ENCODE measurements at regions not wholly inside any gene's neighbourhood (a gene's known extent, or its start where the extent isn't known, plus 50 kb on each side); places are given as distances from the start of the nearest gene placed in this dataset.
A peak's percentile ranks its signal among the peaks of the same experiment; 100 is the strongest.
"Not testable (repeated sequence)": the region's sequence is repeated elsewhere in the genome, so short reads cannot be mapped to it uniquely, and the experiment has no call there.

DNA sequence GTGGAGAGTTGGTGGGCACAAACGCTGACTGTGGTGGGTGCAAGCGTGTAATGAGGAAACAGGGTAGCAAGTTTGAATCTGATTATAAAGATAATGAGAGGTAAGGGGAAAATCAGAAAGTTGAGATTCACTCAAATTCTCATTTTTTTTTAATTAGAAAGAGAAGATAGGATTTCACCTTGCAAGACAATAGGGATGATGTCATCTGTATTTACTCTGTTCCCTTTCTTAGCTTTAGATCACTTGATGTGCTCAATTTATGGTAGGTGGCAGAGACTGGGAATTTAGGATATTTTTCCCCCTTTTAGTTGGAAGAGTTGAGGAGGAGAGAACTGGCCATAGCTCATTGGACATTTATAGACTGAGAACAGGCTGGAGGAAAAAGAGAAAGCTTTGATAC lies 363.6 kb downstream of the AEBP2 start:
- Histone ChIP-seq H3K9me3 (ENCODE audit: control insufficient read depth, low read length) (no peaks in the 10 kb centered on the region), H3K4me3 (ENCODE audit: low read length) (no peak overlapping the region), H3K36me3 (ENCODE audit: control insufficient read depth, insufficient read depth, low read length, severe bottlenecking) (no peaks in the 10 kb centered on the region), H3K4me1 (ENCODE audit: control insufficient read depth, insufficient read depth, low read length) (peaks cover 10% of the 10 kb centered on the region), H3K9ac (ENCODE audit: low read length) (no peak overlapping the region), H3K27me3 (replicated peaks; ENCODE audit: control insufficient read depth, insufficient read depth, low read length) (no peaks in the 10 kb centered on the region)
- no peak for DNase-seq (ENCODE audit: low read depth)

DNA sequence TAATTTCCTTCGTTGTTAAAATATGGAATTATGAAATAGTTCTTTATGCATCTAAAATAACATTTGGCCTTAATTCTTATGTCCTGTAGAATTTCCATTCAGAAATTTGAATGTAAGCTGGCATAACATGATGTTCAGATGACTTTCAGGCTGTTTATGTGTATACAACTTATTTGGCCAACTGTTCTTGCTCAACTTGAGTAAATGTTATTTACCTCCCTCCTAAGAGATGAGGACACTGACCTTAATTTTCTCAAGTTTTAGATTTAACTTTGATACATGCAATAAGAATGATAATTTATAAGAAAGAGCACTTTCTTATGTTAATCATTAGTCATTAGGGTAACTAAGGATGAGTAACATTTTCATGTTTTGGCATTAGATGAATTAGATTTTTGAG lies 365.4 kb downstream of the AEBP2 start:
- peaks cover 10% of the 10 kb centered on the region for H3K4me1 ChIP-seq (ENCODE audit: control insufficient read depth, insufficient read depth, low read length)
- H3K36me3 ChIP-seq (ENCODE audit: control insufficient read depth, insufficient read depth, low read length, severe bottlenecking), result no peaks in the 10 kb centered on the region
- H3K27me3 ChIP-seq (replicated peaks; ENCODE audit: control insufficient read depth, insufficient read depth, low read length), result no peaks in the 10 kb centered on the region
- peak; percentile 35 for DNase-seq (ENCODE audit: low read depth)
- H3K9ac ChIP-seq (ENCODE audit: low read length), result no peak overlapping the region
- no peaks in the 10 kb centered on the region for H3K9me3 ChIP-seq (ENCODE audit: control insufficient read depth, low read length)
- no peak overlapping the region for H3K4me3 ChIP-seq (ENCODE audit: low read length)

DNA sequence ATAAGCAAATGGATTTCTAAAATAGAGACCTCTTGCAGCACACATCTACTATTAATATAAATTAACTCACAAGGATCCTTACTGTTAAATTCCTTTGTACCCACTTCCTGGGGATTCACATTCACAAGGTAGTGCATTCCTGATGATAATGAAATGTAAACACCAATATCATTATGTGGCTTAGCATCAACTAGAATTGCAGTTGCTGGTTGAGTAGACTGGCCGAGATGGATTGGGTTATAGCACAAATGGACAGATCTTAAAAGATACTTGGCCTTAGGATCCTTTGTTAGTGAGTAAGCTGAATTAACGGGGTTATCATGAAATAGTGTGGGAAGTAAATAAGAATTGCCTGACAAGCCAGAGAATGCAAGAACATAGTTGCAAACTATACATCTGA lies 369.1 kb downstream of the AEBP2 start:
- no peaks in the 10 kb centered on the region for H3K27me3 ChIP-seq (replicated peaks; ENCODE audit: control insufficient read depth, insufficient read depth, low read length)
- no peak overlapping the region for H3K4me3 ChIP-seq (ENCODE audit: low read length)
- no peaks in the 10 kb centered on the region for H3K36me3 ChIP-seq (ENCODE audit: control insufficient read depth, insufficient read depth, low read length, severe bottlenecking)
- H3K4me1 ChIP-seq (ENCODE audit: control insufficient read depth, insufficient read depth, low read length), result no peaks in the 10 kb centered on the region
- no peak for DNase-seq (ENCODE audit: low read depth)
- no peak overlapping the region for H3K9ac ChIP-seq (ENCODE audit: low read length)
- H3K9me3 ChIP-seq (ENCODE audit: control insufficient read depth, low read length), result no peaks in the 10 kb centered on the region

DNA sequence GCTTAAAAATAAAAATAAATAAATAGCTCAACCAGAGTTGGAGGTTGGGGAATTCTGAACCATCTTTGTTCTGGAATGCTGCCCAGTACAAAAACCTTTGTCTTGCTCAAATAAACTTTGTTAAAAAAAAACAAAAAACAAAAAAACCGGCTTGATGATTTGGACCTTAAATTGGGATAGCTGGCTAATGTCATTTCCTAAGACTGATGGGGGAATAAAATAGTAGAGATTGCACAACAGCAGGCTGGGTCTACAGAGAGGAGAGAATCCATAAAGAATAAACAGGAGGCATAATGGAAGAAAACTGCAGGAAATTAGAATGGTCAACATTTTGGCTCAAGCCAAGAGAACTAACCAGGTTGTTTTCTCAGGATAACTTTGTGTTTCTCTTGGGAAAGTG lies 370.9 kb downstream of the AEBP2 start:
- H3K4me1 ChIP-seq (ENCODE audit: control insufficient read depth, insufficient read depth, low read length), result no peaks in the 10 kb centered on the region
- no peak overlapping the region for H3K9ac ChIP-seq (ENCODE audit: low read length)
- H3K4me3 ChIP-seq (ENCODE audit: low read length), result no peak overlapping the region
- no peaks in the 10 kb centered on the region for H3K36me3 ChIP-seq (ENCODE audit: control insufficient read depth, insufficient read depth, low read length, severe bottlenecking)
- DNase-seq (ENCODE audit: low read depth), result peak; percentile 4
- no peaks in the 10 kb centered on the region for H3K27me3 ChIP-seq (replicated peaks; ENCODE audit: control insufficient read depth, insufficient read depth, low read length)
- H3K9me3 ChIP-seq (ENCODE audit: control insufficient read depth, low read length), result no peaks in the 10 kb centered on the region

DNA sequence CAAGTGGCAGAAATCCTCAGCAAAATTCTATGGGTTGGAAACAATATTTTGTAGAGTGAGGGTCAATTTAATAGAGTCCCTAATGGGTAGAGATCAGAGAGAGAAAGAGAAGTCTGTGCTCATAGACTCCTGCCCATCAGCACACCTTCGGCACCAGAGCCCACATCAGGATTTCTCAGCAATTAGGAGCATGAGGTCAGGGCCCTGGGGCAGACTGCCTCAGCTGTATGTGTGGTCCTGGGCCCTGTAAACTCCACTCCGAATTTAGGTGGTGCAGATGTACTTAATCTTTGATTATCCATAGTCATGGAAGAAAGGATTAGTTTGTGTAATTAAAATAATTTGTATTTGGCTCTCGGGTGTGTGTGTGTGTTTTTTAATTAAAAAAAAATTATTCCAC lies 372.6 kb downstream of the AEBP2 start:
- Histone ChIP-seq H3K9me3 (ENCODE audit: control insufficient read depth, low read length) (no peaks in the 10 kb centered on the region), H3K9ac (ENCODE audit: low read length) (no peak overlapping the region), H3K4me3 (ENCODE audit: low read length) (no peak overlapping the region), H3K4me1 (ENCODE audit: control insufficient read depth, insufficient read depth, low read length) (no peaks in the 10 kb centered on the region), H3K27me3 (replicated peaks; ENCODE audit: control insufficient read depth, insufficient read depth, low read length) (no peaks in the 10 kb centered on the region), H3K36me3 (ENCODE audit: control insufficient read depth, insufficient read depth, low read length, severe bottlenecking) (no peaks in the 10 kb centered on the region)
- no peak for DNase-seq (ENCODE audit: low read depth)

DNA sequence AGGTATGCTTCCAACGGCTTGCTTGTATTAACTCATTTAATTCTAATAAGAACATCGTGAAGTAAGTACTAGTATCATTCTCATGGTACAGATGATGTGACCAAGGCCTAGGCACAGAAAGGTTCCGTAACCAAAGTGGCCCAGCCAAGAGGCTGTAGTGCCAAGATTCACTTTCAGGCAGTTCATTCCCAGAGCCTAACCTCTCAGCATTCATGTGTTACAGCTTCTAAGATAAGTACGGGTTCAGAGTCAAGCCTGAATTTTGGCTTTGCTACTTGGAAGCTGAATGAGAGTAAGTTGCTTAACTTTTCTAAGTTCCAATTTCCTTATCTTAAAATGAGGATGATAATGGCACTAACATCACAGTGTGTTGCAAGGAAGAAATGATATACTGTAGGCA lies 379.9 kb downstream of the AEBP2 start:
- H3K27me3 ChIP-seq (replicated peaks; ENCODE audit: control insufficient read depth, insufficient read depth, low read length), result no peaks in the 10 kb centered on the region
- no peaks in the 10 kb centered on the region for H3K9me3 ChIP-seq (ENCODE audit: control insufficient read depth, low read length)
- no peak overlapping the region for H3K4me3 ChIP-seq (ENCODE audit: low read length)
- no peak overlapping the region for H3K9ac ChIP-seq (ENCODE audit: low read length)
- no peaks in the 10 kb centered on the region for H3K4me1 ChIP-seq (ENCODE audit: control insufficient read depth, insufficient read depth, low read length)
- no peaks in the 10 kb centered on the region for H3K36me3 ChIP-seq (ENCODE audit: control insufficient read depth, insufficient read depth, low read length, severe bottlenecking)
- DNase-seq (ENCODE audit: low read depth), result no peak

DNA sequence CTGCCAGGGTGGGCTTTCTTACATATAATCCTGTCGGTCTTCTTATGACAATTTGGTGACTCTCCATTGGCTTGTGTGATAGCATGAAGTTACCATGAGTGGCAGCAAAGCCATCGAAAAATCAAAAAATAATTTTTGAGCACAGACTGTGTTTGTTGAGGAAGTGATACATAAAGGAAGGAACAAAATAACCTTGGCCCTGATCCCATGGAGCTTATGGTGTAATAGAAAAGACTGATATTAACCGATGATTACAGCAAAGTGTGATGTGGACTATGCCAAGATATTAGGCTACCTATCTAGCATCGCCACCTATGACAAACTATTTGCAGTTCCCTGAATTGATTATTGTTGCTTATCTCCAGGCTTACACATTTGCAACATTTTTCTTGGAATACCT lies 383.2 kb downstream of the AEBP2 start:
- no peaks in the 10 kb centered on the region for H3K9me3 ChIP-seq (ENCODE audit: control insufficient read depth, low read length)
- H3K27me3 ChIP-seq (replicated peaks; ENCODE audit: control insufficient read depth, insufficient read depth, low read length), result no peaks in the 10 kb centered on the region
- no peak overlapping the region for H3K4me3 ChIP-seq (ENCODE audit: low read length)
- H3K9ac ChIP-seq (ENCODE audit: low read length), result no peak overlapping the region
- no peaks in the 10 kb centered on the region for H3K4me1 ChIP-seq (ENCODE audit: control insufficient read depth, insufficient read depth, low read length)
- DNase-seq (ENCODE audit: low read depth), result no peak
- no peaks in the 10 kb centered on the region for H3K36me3 ChIP-seq (ENCODE audit: control insufficient read depth, insufficient read depth, low read length, severe bottlenecking)

DNA sequence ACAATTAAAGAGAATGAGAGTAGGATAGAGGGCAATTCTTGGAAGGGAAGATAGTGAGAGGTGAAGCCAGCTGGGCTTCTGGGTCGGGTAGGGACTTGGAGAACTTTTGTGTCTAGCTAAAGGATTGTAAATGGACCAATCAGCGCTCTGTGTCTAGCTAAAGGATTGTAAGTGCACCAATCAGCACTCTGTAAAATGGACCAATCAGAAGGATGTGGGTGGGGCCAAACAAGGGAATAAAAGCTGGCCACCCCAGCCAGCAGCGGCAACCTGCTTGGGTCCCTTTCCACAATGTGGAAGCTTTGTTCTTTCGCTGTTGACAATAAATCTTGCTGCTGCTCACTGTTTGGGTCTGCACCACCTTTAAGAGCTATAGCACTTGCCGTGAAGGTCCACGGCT lies 384.0 kb downstream of the AEBP2 start:
- not testable (repeated sequence) for H3K4me3 ChIP-seq (ENCODE audit: low read length); H3K27me3 ChIP-seq (replicated peaks; ENCODE audit: control insufficient read depth, insufficient read depth, low read length); H3K9ac ChIP-seq (ENCODE audit: low read length); H3K36me3 ChIP-seq (ENCODE audit: control insufficient read depth, insufficient read depth, low read length, severe bottlenecking); DNase-seq (ENCODE audit: low read depth); H3K4me1 ChIP-seq (ENCODE audit: control insufficient read depth, insufficient read depth, low read length); H3K9me3 ChIP-seq (ENCODE audit: control insufficient read depth, low read length)

DNA sequence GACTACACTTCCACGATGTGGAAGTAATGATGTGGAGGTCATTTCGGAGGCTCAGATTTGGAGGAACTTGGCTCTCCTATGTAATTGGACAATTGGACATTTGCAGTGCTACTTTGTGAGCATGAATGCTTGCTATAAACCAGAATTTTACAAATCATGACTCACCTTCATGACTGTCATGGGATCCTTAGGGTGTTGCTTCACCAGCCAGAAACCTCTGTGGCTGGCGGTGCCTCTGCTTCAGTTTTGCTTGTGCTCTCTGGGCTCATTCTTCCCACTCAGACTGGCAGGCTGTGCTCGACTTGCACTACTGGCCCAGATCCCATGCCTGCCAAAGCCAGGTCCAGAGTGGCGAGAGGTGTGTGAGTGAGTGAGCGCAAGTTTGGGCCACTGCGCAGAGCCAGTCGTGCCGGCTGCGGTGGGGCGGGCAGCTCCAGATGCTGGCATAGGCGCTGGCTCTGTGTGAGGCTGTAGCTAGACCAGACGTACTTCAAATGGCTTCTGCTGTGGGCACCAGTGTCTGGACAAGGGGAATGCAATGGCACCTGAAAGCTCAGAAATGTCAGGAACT lies 387.8 kb downstream of the AEBP2 start:
- H3K9ac ChIP-seq (ENCODE audit: low read length), result no peak overlapping the region
- no peaks in the 10 kb centered on the region for H3K4me1 ChIP-seq (ENCODE audit: control insufficient read depth, insufficient read depth, low read length)
- peaks cover 5% of the 10 kb centered on the region for H3K9me3 ChIP-seq (ENCODE audit: control insufficient read depth, low read length)
- no peak for DNase-seq (ENCODE audit: low read depth)
- H3K27me3 ChIP-seq (replicated peaks; ENCODE audit: control insufficient read depth, insufficient read depth, low read length), result no peaks in the 10 kb centered on the region
- H3K36me3 ChIP-seq (ENCODE audit: control insufficient read depth, insufficient read depth, low read length, severe bottlenecking), result no peaks in the 10 kb centered on the region
- no peak overlapping the region for H3K4me3 ChIP-seq (ENCODE audit: low read length)

DNA sequence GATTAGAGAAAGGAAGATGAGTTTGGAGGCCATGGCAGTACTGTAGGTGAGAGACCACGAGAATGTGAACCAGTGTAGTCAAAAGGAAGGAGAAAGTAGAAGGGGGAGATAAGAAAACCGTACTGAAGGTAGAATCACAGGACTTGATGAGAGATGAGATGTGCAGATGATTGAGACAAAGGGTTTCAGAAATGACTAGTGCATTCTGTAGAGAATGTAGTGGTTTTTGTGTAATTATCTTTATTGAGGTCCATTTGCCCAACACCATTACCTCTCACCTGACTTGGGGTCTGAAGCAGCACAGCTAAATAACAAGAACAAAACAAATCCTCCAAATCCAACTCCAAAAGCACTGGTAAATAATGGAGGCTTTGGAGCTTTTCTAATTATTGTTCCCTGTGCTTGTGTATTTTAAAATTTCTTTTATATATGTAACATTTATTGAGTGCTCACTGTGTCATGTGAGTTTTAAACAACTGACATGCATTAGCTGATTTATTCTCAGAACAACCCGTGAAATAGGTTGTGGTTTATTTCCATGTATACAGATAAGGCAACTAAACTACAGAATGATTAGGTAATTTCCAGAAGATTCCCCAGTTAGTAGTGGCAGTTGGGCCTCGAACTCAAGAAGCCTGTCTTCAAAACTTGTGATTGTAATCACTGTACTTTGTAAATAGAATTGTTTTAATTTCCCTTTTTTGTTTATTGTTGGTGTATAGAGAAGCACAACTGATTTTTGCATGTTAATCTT lies 390.0 kb downstream of the AEBP2 start:
- H3K4me1 ChIP-seq (ENCODE audit: control insufficient read depth, insufficient read depth, low read length), result peaks cover 6% of the 10 kb centered on the region
- H3K4me3 ChIP-seq (ENCODE audit: low read length), result no peak overlapping the region
- H3K36me3 ChIP-seq (ENCODE audit: control insufficient read depth, insufficient read depth, low read length, severe bottlenecking), result no peaks in the 10 kb centered on the region
- DNase-seq (ENCODE audit: low read depth), result no peak
- peaks cover 5% of the 10 kb centered on the region for H3K9me3 ChIP-seq (ENCODE audit: control insufficient read depth, low read length)
- no peaks in the 10 kb centered on the region for H3K27me3 ChIP-seq (replicated peaks; ENCODE audit: control insufficient read depth, insufficient read depth, low read length)
- H3K9ac ChIP-seq (ENCODE audit: low read length), result no peak overlapping the region

DNA sequence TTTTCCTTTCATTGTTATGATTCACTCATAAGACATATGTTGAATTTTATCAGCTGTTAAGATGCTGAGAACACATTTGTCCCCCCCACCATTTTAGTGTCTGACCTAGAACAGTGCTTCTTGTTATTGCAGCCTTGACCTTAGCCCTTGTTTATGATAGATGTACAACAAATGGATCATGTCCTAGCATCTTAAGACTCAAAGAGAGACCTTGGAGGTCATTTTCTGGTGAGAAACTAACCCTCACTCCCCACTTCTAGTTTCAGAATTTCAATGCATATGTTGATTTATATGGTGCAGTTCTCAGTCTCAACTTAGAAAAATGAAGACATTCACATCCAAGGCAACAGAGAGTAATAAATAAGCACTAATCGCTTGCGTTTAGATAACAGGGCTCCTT lies 391.2 kb downstream of the AEBP2 start:
- Histone ChIP-seq H3K36me3 (ENCODE audit: control insufficient read depth, insufficient read depth, low read length, severe bottlenecking) (no peaks in the 10 kb centered on the region), H3K27me3 (replicated peaks; ENCODE audit: control insufficient read depth, insufficient read depth, low read length) (no peaks in the 10 kb centered on the region), H3K4me3 (ENCODE audit: low read length) (no peak overlapping the region), H3K9ac (ENCODE audit: low read length) (no peak overlapping the region), H3K4me1 (ENCODE audit: control insufficient read depth, insufficient read depth, low read length) (peaks cover 9% of the 10 kb centered on the region), H3K9me3 (ENCODE audit: control insufficient read depth, low read length) (peaks cover 5% of the 10 kb centered on the region)
- DNase-seq (ENCODE audit: low read depth), result no peak
